GM21528 (cell line): ENCODE measurements at regions not wholly inside any gene's neighbourhood (a gene's known extent, or its start where the extent isn't known, plus 50 kb on each side); places are given as distances from the start of the nearest gene placed in this dataset.

Experiments used
- ATAC-seq: cut with Tn5 transposase; IDR thresholded peaks from one replicate; pipeline ENCODE4 v1.9.1; 2021; ENCODE audit warnings: mild to moderate bottlenecking, moderate library complexity; ENCODE audit not compliant: unreplicated experiment, low FRiP score

DNA sequence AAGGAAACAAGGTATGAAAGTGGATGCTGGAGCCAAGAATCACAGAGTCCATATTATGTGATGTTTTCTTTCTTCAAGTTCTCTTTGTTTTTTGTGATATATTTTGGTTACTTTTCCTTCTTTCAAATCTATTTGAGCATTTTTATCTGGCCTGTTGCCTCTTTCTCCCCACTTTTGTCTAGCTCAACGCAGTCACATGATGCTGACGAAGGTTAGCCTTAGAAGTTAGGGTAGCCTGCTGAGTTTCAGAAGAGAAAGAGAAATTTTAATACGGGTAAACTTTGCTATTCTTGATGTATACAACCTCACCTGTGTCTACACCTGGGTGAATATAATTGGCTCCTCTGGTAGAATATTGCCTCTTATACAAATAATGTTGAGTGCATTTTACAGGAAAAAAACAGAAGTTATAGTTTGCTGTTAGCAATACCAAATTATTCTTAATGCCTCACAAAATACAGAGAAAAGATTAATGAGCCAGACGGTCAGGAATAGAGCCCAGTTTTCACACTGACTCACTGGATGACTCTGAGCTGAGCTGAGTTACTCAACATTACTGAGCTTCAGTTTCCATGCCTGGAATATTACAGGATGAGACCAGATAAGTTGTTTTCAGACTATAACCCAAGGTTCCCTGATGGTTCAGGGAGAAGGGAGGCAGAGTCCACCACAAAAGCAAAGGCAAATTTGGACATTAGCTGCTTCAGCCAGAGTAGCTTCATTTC lies 161.6 kb upstream of the BDNF start:
- ATAC-seq, result no peak

DNA sequence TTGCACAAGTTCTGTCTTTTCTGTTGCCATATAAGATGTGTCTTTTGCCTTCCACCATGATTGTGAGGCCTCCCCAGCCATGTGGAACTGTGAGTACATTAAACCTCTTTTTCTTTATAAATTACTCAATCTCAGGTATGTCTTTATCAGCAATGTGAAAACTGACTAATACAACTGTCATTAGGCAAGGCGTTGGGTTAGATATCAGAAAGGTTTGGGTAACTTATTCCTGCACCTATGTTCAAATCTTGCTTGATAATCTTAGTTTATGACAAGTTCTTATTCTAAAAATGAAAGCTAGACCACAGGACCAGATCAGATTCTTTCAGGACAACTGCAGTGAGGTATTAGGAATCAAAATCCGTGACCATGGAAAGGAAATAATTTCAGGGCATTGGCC lies 160.6 kb upstream of the BDNF start:
- ATAC-seq, result no peak

DNA sequence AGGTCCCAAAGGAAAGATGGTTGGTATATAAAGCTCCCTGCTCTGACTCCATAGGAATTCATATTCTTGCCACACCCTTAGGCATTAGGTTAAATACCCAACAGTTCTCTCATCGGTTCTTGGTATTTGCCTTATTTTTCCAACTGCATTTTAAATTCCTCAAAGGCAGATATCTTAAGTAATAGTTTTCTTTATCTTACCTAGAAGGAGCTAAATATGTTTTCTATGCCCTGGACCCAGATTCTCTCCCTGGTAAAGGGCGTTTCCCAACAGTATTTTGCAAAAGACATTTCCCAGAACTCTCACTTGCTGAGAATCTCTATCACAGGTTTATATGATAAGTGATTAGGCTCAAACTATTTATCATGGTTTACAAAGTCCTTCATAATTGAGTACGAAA lies 158.6 kb upstream of the BDNF start:
- no peak for ATAC-seq

DNA sequence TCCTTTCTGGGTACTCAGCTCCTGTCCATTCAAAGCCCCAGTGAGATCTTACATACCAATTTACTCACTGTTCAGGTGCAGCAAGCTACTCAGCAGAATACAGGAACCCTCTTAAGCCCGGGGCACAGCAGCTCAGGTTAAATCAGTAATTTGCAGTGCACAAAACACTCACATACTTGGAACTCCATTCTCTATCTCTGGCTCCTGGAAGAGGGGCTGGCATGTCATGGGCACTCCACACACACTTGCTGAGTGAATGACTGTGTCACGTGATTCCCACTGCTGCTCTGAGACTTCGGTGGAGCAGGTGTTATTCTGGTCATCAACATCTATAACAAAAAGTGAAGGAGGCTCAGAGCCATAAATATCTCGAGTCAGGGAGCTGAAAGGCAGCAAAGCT lies 157.3 kb upstream of the BDNF start:
- ATAC-seq, result no peak

DNA sequence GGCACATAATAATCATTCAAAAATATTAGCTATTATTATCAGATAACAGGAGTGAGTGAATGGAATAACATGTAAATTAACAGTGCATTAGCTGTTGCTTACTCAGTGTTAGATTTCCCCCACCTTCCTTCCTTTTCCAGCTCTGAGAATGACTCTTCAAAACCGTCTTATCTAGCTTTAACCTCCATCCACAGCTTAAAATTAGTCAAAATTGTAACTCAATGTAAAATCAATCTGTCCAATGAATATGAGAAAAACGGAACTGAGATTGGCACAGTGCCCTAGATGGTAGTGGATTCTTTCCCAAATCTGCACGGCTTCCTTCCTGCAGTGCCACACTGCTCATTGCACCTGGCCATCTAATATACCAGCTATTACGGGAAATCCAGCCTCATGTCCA lies 156.8 kb upstream of the BDNF start:
- no peak for ATAC-seq

DNA sequence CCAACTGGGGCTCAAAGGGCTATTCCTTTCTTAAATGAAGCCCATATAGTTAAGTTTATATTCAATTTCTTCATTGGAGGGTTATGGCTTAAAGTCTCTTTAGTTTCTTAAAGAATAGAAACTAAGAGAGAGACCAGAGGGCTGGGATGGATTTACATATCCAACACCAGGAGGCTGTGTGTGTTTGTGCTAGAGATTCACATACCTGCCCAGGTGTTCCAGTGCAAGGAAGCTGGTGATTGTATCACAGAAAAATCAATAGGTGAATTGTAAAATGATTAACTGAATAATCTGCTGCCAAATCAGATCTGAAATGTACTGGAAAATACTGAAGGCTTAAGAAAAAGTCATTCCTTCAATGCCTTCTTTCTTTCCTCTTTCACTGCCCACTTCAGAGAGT lies 148.2 kb upstream of the BDNF start:
- ATAC-seq, result no peak

DNA sequence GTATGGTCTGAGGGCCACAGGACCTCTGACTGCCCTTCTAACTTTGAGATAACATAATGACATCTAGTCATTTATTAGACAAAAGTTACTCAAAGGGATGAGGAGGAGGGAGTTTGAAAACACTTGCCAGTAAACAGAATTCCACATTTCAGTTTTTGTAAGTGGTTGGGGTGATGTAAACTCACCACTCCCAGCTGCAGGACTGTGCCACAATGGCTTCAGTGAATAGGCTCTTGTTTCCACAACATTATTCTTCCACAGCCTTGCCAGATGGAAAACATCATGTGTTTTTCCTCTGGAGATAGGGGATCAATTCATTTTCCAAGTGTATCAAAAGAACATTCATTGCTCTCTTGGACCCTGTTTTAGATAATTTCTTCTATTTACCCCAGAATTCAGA lies 147.2 kb upstream of the BDNF start:
- no peak for ATAC-seq

DNA sequence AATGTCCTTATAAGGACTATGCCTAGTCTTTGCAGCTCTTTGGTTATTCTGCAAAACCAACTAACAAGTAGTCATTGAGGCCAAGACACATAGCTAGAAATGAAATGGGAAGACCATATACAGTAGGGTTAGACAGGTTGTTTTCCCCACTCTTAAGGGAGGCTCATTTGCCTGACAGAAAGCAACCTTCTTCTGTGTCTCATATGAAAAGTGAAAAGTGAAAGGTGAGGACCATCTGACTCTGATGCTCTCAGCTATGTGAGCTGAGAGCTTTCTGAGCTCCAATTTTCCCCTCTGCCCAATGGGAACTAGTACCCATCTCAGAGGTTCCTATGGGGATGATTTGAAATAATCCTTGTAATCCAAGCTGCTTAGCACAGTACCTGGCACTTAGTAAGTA lies 142.0 kb upstream of the BDNF start:
- no peak for ATAC-seq

DNA sequence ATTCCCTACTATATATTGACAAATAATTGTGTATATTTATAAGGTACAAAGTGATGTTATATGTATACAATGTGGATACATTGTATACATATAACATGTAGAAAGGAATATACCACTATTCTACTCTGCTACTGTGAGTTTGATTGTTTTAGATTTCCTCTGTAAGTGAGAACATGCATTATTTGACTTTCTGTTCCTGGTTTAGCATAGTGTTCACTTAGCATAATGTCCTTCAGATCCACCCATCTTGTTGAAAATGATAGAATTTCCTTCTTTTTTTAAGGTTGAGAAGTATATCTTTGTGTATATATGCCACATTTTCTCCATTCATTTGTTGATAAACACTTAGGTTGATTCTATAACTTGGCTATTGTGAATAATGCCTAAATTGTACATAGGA lies 140.8 kb upstream of the BDNF start:
- no peak for ATAC-seq

DNA sequence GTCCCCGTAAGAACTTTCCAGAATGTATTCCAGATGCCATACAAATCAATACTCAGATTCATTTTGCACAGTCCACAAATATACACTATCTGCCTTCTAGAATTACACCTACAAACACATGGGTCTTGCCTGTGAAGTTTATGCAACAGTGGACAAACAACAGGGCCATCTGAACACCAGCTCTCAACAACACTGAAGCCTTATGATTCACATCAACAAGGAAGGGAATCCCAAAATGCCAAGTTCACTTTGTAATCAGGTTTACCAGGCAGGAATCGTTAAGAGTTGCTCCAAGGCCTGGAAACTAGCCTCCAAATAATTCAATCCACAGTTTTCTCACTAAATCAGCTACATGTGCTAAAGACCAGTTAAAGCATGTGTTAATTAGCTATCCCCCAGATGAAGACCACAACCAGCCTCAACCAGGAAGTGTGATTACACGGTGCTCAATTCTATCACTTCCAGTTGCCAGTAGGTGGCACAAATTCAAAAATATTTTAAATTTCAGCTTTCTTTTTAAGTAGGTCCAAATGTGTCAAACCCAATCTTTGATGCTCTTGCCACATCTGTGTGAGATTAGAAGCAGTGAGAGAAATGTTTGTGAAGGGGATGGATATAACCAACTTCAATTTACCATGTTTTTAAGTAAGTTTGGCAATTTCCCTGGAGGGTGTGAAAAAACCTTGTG lies 139.1 kb upstream of the BDNF start:
- no peak for ATAC-seq

DNA sequence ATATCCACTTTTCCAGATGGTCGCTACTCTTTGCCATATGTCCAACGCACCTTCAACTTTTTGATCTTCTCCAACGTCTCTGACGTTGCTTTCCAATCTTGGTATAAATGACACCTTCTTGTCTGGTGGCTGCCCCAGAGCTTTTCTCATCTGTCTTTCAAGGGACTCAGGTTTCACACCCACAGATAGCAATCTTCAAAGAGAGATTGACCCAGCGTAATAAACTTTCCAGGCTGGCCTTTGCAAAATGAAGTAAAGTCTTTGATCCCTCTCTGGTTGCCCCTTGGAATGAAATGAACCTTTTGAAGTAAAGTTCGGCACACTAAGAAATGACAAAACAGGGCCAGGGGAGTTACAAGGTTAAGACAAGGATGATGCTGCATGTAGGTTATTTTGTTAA lies 138.4 kb upstream of the BDNF start:
- no peak for ATAC-seq

DNA sequence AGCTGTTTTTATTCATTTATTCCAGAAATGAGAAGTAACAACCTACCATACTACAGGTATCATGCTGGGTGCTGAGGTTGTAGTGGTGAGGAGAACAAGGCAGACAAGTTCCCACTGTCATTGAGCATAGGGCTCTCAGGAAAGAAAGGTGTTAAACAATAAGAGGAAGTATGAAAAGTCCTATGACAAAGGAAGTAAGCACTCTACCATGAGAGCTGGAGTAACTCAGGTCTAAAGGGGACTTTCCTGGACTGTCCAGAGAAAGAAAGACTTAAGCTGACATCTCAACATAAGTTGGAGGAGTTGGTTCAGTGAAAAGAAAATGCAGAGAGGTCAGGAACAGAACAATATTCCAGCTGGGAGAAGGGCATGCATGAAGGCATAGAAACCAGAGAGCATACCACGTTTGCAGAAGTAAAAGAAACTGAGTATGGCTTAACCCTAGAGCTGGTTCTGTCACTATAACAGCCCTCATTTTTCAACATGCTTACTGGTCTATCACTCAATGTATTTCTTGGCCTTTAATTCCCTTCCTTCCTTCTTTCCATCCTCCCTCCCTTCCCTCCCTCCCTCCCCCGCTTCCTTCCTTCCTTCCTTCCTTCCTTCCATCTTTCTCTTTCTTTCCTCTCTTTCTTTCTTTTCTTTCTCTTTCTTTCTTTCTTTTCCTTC lies 137.8 kb upstream of the BDNF start:
- peak; percentile 74 for ATAC-seq

DNA sequence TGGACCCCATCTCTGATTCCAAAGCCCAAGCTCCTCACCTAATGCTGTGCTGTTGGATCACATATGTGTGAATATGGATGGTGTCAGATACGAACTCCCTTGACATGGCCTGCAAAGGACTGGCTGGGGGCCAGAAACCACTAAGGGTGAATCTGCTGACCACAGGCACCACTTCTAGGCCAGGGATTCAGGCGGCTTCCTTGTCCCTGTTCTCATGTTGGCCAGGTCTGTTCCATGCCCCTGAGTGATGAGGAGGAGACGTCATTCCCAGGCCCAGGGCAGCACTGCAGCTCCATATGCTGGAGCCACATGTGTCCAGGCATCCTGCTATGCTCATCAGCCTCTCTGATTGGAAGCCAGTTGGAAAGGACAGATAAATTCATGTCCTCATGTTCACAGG lies 130.0 kb upstream of the BDNF start:
- no peak for ATAC-seq

DNA sequence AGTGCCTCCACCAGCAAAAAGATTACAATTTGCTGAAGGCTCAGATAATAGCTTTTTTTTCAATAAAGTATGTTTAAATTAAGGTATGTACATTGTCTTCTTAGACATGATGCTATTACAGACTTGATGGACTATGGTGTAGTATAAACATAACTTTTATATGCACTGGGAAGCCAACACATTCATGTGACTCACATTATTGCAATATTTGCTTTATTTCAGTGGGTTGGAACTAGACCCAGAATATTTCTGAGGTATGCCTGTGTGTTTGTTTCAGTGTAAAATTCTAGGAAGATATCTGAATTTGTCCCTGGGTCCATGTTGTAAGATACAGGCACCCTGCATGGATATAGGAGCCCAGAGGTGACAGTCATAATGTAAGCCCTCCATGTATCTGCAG lies 120.0 kb upstream of the BDNF start:
- ATAC-seq, result no peak

DNA sequence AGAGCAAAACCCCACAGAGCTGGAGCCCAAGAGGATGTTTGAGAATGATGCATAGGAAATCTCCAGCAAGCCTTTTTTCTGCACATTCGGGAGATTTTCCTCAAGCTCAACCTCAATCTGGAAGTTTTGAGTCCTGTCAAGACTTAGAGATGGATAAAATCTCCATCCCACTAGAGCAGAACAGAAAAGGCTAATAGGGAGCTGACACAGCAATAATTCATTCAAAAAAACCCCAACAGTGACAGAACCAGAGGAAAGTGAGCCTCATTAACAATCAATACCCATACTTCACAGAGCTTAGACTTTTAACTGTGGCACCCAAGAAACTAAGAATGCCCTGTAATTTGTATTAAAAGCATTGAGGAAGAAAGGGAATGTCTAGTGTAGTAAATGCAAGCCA lies 115.9 kb upstream of the BDNF start:
- no peak for ATAC-seq

DNA sequence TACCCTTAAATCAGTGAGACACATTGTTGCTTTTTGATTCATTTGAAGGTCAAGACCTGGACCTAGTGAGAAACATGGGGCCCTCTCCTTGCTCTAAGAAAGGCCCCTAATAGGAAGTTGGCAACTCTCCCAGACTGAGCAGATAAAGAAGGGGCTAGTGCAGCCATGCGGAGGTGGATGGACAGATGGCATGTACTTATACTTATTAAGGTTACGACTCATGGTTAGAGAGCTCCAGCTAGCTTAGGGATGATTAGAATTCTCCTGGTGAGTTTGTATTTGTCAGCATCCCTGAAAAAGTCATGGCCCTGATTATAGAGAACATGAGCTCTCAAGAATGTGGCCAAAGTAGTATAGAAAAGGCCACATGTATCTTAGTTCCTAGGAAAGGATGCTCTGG lies 112.1 kb upstream of the BDNF start:
- ATAC-seq, result no peak

DNA sequence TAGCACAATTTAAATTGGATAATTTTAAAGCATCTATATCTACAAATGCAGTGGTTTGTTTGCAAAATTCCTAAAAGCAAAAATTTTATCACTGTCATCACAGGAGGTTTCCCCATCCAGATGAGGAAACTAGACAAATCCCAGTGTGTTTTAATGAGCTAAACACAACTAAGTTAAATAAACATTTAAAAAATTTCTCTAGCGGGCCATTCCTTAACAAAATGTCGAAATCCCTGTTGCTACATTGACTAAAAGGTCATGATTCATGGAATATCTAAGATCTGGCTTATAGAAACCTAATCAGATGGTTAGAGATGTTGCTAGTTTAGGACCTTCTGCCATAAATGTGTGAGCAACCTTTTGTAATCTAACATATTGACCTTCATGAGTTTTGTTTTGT lies 107.3 kb upstream of the BDNF start:
- no peak for ATAC-seq

DNA sequence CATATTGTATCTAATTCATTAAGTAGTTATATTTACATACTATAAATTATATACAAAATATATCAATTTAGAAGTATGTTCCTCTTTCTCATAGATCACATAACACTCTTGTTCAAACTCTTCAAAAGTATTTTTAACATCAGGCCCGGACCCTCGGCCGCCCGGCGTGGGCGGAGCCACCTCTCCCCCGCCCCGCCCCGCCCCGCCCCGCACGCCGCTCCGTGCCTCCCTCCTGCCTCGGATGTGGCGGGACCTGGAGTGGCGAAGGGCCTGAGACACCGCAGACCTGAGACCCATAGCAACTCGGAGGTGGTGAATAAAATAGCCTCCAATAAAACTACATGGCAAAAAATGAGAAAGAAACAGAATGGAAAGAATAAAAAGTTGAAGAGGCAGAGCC lies 105.9 kb upstream of the BDNF start:
- ATAC-seq, result no peak

DNA sequence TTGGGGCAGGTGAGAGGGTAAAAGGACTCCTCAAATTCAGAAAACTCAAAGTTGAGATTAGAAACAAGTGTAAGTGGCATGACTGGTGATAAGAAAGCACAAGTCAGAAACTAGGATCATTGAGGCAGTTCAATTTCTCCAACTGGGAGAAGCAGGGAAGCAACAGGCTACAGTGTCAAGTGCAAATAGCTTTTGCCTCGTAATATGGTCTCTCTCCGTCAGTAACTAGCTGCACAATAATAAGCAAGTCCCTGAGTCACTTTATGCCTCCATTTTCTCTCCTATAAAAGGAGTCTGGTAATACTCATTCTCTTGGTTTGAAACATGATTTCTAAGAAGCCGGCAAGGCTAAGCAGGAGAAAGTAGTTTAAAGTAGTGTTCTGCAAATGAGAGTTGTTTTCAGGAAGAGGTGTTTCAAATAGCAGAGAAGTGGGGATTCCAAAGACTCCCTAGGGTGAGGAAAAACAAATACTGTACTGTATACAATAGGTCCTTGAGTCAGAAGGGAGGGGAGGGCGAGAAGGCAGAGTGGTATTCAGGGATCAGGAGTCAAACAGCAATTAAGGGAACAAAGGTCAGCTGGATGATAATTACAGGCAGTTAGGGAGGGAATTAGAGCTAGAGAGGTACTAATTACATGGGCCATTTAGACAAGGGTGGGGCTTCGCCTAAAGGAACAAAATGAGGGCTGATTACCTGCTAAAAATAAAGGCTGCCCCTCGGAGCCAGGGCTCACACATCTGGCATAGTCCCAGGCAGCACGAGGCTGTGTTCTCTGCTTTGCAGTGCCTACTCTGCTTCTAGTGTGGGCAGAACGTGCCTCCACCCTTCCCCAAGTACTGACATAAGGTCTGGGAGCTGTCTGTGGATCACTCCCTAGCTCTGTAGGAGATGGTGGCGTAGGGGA lies 96.0 kb upstream of the BDNF start:
- ATAC-seq, result no peak

DNA sequence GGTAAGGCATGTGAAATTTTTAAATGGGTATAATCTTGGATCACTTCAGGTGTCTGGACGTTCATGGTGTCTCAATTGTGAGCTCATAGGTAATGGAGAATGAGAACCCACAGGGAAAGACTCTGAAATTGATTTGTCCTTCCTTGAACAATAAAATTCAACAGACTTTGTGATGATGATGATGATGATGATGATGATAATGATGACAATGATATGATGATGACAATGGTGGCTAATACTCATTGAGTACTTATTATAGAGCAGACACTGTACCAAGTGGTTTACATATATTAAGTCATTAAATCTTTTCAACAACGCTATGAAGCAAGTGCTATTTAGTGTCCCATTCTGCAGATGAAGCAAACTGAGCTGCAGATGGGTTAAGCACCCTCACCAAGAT lies 86.6 kb upstream of the BDNF start:
- ATAC-seq, result no peak

DNA sequence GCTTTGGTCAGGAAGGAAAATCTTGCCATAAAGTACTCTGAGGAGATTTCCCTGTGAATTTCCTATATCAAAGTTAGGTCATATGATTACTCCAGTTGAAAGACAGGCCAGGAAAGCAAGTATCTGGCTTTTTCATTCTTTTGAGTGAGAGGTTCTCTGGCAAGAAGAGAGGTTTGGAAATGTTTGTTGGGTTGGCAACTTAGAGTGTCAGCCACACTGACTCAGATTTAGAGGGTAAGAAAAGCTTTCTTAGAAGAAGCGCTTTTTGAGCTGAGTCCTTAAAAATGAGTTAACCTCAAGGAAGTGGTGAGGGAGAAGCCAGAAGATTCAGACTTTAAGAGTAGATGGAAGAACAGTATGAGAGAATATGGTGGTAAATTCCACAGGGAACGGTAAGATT lies 86.1 kb upstream of the BDNF start:
- ATAC-seq, result no peak
